GM12875 (cell line): ENCODE measurements at regions not wholly inside any gene's neighbourhood (a gene's known extent, or its start where the extent isn't known, plus 50 kb on each side); places are given as distances from the start of the nearest gene placed in this dataset.
"Not testable (repeated sequence)": the region's sequence is repeated elsewhere in the genome, so short reads cannot be mapped to it uniquely, and the experiment has no call there.

Source experiments
- H3K4me3 ChIP-seq: one replicate; pipeline ENCODE4 v1.5.1; 2011; ENCODE audit warnings: low read depth, low read length, control low read depth
- TF ChIP-seq, protein P1 (sequence below): IDR thresholded peaks from 2 replicates; pipeline ENCODE4 v1.5.1; 2011; ENCODE audit warnings: low read depth, mild to moderate bottlenecking, control low read depth, inconsistent platforms, low read length, moderate library complexity, borderline replicate concordance; ENCODE audit not compliant: insufficient read depth

DNA sequence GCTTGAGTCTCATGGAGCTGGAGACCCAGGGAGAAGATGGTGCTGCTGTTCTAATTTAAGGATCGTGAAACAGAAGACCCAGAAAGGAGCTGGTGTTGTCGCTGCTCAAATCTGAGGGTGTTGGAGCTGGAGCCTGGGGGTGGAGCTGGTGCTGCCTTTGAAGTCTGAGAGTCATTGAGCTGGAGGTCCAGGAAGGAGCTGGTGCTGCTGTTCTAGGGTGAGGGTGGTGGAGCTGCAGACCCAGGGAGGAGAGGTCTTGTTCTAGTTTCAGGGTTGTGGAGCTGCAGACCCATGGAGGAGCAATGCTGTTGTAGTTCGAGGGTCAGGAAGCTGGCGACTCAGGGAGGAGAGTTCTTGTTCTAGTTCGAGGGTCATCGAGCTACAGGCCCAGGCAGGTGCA is 84.1 kb upstream of the ZNF479 start:
- TF ChIP-seq, protein P1, sequence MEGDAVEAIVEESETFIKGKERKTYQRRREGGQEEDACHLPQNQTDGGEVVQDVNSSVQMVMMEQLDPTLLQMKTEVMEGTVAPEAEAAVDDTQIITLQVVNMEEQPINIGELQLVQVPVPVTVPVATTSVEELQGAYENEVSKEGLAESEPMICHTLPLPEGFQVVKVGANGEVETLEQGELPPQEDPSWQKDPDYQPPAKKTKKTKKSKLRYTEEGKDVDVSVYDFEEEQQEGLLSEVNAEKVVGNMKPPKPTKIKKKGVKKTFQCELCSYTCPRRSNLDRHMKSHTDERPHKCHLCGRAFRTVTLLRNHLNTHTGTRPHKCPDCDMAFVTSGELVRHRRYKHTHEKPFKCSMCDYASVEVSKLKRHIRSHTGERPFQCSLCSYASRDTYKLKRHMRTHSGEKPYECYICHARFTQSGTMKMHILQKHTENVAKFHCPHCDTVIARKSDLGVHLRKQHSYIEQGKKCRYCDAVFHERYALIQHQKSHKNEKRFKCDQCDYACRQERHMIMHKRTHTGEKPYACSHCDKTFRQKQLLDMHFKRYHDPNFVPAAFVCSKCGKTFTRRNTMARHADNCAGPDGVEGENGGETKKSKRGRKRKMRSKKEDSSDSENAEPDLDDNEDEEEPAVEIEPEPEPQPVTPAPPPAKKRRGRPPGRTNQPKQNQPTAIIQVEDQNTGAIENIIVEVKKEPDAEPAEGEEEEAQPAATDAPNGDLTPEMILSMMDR = no peak
- H3K4me3 ChIP-seq = no peak overlapping the region

DNA sequence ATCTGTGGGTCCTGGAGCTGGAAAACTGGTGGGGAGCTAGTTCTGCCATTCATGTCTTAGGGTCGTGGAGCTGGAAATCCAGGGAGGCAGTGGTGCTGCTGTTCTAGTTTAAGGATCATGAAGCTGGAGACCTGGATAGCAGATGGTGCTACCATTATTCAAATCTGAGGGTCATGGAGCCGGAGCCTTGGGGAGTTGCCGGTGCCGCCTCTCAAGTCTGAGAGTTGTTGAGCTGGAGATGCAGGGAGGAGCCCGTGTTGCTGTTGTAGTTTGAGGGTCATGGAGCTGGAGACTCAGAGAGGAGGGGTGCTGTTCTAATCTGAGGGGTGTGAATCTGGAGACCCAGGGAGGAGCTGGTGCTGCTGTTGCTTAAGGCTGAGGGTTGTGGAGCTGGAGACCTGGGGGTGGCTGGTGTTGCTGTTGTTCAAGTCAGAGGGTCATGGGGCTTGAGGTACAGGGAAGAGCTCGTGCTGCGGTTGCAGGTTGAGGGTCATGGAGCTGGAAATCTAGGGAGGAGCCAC is 86.0 kb upstream of the ZNF479 start:
- TF ChIP-seq, protein P1 = no peak
- no peak overlapping the region for H3K4me3 ChIP-seq

DNA sequence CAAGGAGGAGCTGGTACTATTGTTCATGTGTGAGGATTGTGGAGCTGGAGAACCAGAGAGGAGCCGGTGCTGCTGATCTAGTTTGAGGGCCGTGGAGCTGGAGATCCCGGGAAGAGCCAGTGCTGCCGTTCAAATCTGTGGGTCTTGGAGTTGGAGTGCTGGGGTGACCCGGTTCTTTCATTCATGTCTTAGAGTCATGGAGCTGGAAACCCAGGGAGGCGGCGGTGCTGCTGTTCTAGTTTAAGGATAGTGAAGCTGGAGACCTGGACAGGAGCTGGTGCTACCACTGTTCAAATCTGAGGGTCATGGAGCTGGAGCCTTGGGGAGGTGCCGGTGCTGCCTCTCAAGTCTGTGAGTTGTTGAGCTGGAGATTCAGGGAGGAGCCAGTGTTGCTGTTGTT is 88.5 kb upstream of the ZNF479 start:
- H3K4me3 ChIP-seq = no peak overlapping the region
- TF ChIP-seq, protein P1 = no peak

DNA sequence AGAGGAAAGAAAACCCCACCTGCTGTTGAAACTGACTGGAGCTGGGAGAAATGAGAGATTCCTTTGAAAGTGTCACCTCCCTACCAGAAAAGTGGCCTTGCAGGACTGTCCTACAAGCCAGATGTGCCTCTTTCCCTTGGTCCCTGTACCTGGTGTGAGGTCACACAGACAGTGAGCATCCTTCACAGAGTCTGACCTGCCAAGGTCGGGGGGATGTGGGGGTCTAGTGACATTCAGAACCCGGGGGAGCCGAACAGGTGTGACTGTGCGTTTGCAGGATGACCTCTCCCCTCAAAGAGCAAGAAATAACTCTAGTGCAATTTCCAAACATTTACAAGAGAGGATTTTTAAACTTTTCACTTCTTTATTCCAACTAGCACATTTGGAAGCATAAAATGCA is 93.4 kb upstream of the ZNF479 start:
- no peak overlapping the region for H3K4me3 ChIP-seq
- TF ChIP-seq, protein P1 = no peak

DNA sequence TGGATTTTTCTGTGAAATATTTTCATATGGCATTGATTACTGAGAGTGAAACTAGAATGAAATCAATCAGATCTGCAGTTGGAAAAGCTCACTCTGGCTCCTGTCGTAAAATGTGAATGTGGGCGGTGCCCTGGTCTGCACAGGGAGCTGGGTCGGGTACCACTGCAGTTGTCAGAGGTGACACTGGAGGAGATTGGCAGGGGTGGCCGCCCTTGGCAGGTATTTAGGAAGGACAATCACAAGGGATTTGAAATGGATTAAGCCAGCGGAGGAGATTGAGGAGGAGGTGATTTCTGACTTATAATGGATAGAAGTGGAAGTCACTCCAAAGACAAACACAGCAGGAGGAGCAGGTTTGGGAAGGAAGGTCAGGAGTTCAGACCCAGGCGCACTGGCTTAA is 109.0 kb upstream of the ZNF479 start:
- not testable (repeated sequence) for H3K4me3 ChIP-seq

DNA sequence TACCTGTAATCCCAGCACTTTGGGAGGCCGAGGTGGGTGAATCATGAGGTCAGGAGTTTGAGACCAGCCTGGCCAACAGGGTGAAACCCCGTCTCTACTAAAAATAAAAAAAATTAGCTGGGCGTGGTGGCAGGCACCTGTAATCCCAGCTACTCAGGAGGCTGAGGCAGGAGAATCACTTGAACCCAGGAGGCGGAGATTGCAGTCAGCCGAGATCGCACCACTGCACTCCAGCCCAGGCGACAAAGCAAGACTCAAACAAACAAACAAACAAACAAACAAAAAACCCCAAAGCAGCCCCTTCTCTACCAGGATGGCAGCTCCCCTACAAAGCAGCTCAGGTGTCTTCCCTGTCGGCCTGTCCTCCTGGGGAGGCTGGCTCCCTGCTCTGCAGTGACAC is 111.3 kb upstream of the ZNF479 start:
- not testable (repeated sequence) for H3K4me3 ChIP-seq

DNA sequence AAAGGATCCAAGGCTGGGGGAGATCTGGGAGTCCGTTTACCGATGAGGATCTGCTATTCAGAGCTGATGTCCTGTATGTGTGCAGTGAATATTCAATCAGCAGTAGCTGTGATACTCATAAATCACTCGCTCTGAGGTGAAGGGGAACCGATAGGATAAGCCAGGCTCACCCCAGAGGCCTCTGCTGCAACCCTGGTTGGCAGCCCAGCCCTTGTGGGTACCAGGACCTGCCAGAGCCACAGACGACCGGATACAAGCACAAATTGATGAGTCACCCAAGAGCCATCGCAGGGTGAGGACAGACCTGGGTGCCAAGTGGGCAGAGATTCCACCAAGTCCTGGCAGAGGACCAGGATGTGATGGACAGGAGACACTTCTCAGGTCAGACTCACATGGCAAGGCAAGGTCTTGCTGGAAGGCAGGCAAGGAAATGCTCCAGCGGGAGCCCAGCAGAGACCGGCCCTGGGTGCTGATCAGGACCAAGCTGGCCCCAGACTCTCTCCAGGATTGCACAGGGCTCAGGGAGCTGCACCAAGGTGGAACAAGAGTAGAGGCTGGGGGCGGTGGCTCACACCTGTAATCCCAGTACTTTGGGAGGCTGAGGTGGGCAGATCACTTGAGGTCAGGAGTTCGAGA is 112.2 kb upstream of the ZNF479 start:
- not testable (repeated sequence) for H3K4me3 ChIP-seq

DNA sequence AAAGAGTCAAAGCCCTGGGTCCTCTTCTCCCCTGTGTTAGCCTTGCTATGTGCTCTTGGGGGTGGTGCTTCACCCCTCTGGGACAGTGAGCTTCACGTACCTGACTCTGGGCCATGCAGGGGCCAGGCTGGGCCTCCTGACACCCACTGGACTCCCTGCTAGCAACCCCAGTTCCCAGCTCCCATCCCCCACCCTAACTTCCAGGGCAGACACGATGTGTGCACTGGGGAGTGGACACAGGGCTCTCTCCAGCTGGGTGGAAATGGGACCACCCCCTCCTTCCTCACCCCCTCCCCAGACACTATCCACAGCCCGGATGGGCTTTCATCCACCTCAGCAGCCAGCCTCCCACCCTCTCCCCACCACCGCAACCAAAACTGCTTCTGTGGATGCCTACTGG is 113.0 kb upstream of the ZNF479 start:
- no peak overlapping the region for H3K4me3 ChIP-seq
- TF ChIP-seq, protein P1 = no peak

DNA sequence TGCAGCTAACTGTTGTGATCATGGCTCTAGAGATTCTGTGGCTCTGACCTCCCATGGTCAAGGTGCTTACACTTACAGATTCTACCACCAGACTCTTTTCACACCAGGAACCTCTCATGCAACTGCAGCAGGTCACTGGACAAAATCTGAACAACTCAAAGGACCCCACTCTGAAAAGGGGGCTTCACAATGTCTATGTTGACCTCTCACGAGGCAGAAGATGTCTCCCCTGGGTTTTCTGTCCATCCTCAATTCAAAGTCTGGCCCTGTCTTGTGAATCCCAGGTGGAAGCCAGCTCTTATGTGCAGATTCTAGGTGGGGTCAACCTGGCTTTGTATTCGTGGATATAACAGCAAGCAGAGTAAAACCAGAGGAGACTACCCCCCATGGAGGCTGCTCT is 118.6 kb upstream of the ZNF479 start:
- TF ChIP-seq, protein P1 = no peak
- H3K4me3 ChIP-seq = no peak overlapping the region
